HUES48 (cell line): ENCODE measurements at regions not wholly inside any gene's neighbourhood (a gene's known extent, or its start where the extent isn't known, plus 50 kb on each side); places are given as distances from the start of the nearest gene placed in this dataset.
"Not testable (repeated sequence)": the region's sequence is repeated elsewhere in the genome, so short reads cannot be mapped to it uniquely, and the experiment has no call there.

Source experiments
- H3K27ac ChIP-seq: one replicate; pipeline ENCODE4 v1.7.0; 2013; ENCODE audit warnings: low read depth, low read length, inconsistent platforms
- H3K27me3 ChIP-seq: 2 replicates; pipeline ENCODE4 v1.6.1; 2013; ENCODE audit warnings: mild to moderate bottlenecking, low read length; ENCODE audit not compliant: control insufficient read depth, insufficient read depth
- H3K36me3 ChIP-seq: 2 replicates; pipeline ENCODE4 v1.6.1; 2013; ENCODE audit warnings: low read length; ENCODE audit not compliant: control insufficient read depth, insufficient read depth
- H3K4me1 ChIP-seq: 2 replicates; pipeline ENCODE4 v1.6.1; 2013; ENCODE audit warnings: mild to moderate bottlenecking, low read length; ENCODE audit not compliant: control insufficient read depth, insufficient read depth
- H3K4me3 ChIP-seq: 2 replicates; pipeline ENCODE4 v1.5.1; 2013; ENCODE audit warnings: mild to moderate bottlenecking, low read depth, low read length
- H3K9ac ChIP-seq: 2 replicates; pipeline ENCODE4 v1.6.1; 2013; ENCODE audit warnings: mild to moderate bottlenecking, low read depth, low read length, moderate library complexity
- H3K9me3 ChIP-seq: 2 replicates; pipeline ENCODE4 v1.6.1; 2013; ENCODE audit warnings: low read length; ENCODE audit not compliant: control insufficient read depth, insufficient read depth

DNA sequence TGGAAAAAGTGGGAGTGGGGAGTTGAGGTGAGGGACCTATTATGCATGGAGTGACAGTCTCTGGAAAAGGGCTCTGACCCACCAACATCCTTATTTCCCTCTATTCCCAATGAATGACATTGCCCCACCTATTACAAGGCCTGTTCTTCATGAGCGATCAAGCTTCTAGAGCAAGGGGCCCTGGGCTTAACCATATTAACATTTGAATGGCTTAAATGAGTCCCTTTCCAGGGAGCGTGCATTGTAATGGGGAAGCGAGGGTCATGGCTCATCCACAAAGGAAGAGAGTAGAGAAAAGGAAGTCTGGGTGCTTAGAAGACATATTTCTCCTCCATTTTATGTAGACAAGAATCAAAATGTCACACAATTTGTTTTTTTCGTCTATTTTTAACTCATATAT lies 255.5 kb downstream of the CAAP1 start:
- Histone ChIP-seq H3K9me3 (no peaks in the 10 kb centered on the region), H3K36me3 (no peaks in the 10 kb centered on the region), H3K9ac (no peak overlapping the region), H3K27ac (peak overlapping the region; percentile 43), H3K4me3 (no peak overlapping the region), H3K27me3 (peaks cover 10% of the 10 kb centered on the region), H3K4me1 (peaks cover 17% of the 10 kb centered on the region)

DNA sequence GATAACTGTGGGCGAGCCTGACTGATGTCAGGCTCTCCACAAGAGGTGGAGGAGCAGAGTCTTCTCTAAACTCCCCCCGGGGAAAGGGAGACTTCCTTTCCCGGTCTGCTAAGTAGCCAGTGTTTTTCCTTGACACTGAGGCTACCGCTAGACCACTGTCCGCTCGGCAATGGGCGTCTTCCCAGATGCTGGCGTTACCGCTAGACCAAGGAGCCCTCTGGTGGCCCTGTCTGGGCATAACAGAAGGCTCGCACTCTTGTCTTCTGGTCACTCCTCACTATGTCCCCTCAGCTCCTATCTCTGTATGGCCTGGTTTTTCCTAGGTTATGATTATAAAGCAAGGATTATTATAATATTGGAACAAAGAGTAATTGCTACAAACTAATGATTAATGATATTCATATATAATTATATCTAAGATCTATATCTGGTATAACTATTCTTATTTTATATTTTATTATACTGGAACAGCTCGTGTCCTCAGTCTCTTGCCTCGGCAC lies 278.7 kb downstream of the CAAP1 start:
- H3K4me1 ChIP-seq, H3K9ac ChIP-seq, H3K27me3 ChIP-seq, H3K9me3 ChIP-seq, H3K27ac ChIP-seq, H3K4me3 ChIP-seq, H3K36me3 ChIP-seq: not testable (repeated sequence)

DNA sequence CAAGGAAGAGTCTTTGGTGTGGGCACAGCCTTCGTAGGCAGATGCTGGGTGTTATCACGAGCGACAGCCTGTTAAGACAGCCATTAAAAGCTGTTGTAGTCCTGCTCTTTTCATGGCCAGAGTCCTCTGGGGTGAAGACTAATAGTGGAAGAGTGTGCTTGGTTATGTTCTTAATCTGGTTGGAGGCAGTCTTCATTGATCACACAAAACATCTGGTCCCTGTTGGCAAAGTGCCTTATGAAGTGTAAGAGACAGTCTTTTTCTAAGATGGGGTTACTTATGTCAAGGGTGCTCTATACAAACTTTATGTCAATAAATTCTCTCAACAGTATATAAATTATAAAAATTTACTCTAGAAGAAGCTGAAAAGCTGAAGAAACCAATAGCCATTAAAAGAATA lies 280.4 kb downstream of the CAAP1 start:
- Histone ChIP-seq H3K9ac (no peak overlapping the region), H3K36me3 (no peaks in the 10 kb centered on the region), H3K27ac (no peak overlapping the region), H3K9me3 (no peaks in the 10 kb centered on the region), H3K4me3 (no peak overlapping the region), H3K4me1 (no peaks in the 10 kb centered on the region), H3K27me3 (no peaks in the 10 kb centered on the region)

DNA sequence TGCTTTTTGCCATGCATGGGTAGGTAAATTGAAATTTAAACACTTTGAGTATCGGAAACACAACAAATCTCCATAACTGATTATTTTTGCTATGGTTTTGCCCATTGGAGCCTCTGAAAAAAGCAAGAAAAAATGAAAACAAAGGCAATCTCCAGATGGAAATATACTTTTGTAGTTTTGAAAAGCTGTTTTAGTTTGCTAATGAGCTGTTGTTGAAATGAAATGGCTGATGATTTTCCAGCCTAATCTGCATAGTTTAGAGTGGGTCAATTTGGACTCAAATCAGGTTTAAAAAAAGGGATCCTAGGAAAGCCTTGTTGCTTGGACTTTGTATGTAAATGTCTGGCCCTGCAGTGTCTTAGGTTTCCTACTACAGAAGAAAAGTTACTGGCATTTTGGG lies 285.8 kb downstream of the CAAP1 start:
- no peak overlapping the region for H3K9ac ChIP-seq
- no peaks in the 10 kb centered on the region for H3K36me3 ChIP-seq
- no peaks in the 10 kb centered on the region for H3K27me3 ChIP-seq
- H3K4me3 ChIP-seq, result no peak overlapping the region
- peaks cover 22% of the 10 kb centered on the region for H3K4me1 ChIP-seq
- no peak overlapping the region for H3K27ac ChIP-seq
- no peaks in the 10 kb centered on the region for H3K9me3 ChIP-seq

DNA sequence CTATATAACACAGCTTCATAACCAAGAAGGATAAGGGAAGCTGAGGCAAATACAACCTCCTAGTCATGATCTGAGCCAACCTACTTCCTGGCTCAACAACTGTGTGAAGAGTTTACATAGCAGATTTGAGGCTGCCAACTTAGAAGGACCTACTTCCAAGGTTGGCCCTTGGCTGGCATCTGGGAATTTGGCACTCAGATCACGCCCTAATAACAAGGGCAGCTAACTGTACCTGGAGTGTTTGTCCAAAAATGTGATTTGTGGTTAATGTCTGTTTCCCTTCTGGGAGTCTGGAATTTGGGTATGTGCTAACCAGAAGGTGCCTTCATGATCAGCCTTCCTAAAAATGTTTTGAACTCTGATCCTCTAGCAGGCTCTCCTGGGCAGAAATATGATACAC lies 287.2 kb downstream of the CAAP1 start:
- no peak overlapping the region for H3K4me3 ChIP-seq
- H3K27ac ChIP-seq, result no peak overlapping the region
- H3K9ac ChIP-seq, result no peak overlapping the region
- H3K27me3 ChIP-seq, result no peaks in the 10 kb centered on the region
- no peaks in the 10 kb centered on the region for H3K36me3 ChIP-seq
- H3K9me3 ChIP-seq, result no peaks in the 10 kb centered on the region
- H3K4me1 ChIP-seq, result peaks cover 22% of the 10 kb centered on the region

DNA sequence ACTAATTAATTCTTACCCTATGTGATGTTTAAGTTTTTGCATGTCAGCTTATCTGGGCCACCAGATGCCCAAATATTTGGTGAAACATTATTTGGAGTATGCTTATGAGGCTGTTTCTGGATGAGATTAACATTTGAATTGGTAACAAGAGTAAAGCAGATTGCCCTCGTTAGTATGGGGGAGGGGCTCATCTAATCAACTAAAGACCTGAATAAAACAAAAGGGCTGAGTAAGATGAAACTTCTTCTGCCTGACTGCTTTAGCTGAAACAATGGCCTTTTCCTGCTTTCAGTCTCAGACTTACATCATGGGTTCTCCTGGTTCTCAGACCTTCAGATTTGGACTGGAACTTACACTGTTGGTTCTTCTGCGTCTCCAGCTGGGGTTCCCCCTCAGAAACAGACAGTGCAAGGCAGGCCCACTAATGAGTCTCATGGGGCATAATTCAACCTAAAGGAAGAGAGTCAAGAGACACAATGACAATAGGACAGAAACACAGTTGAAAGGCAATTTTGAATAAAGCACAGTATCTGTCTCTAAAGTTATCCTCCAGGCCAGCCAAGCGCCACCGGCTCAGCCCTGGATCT lies 288.4 kb downstream of the CAAP1 start:
- H3K27ac ChIP-seq, result peak overlapping the region; percentile 7
- H3K36me3 ChIP-seq, result no peaks in the 10 kb centered on the region
- 0 out of 2 replicates have a peak overlapping the region, but pooled peaks have one; percentile 2 for H3K4me3 ChIP-seq
- H3K9ac ChIP-seq, result no peak overlapping the region
- no peaks in the 10 kb centered on the region for H3K27me3 ChIP-seq
- peaks cover 22% of the 10 kb centered on the region for H3K4me1 ChIP-seq
- no peaks in the 10 kb centered on the region for H3K9me3 ChIP-seq

DNA sequence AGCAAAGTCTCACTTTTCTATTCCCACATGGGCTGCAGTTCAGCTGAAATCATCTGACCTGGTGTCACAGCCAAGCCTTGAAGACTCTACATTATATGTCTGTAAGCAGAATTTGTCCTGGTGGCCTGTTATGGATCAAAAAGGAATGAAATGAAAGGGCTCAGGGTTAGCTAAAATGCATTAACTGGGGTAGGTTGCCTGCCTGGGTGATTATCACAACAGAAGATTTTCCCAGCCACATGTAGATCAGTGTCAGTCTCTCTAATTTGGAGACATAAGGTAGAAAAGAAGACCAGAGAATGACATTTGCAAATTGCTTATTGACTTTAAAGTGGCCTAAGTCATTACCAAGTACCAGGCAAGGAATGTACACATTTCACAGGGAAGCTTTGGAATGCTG lies 289.0 kb downstream of the CAAP1 start:
- H3K4me3 ChIP-seq, result no peak overlapping the region
- no peak overlapping the region for H3K27ac ChIP-seq
- no peak overlapping the region for H3K9ac ChIP-seq
- no peaks in the 10 kb centered on the region for H3K27me3 ChIP-seq
- H3K4me1 ChIP-seq, result peaks cover 22% of the 10 kb centered on the region
- no peaks in the 10 kb centered on the region for H3K36me3 ChIP-seq
- no peaks in the 10 kb centered on the region for H3K9me3 ChIP-seq

DNA sequence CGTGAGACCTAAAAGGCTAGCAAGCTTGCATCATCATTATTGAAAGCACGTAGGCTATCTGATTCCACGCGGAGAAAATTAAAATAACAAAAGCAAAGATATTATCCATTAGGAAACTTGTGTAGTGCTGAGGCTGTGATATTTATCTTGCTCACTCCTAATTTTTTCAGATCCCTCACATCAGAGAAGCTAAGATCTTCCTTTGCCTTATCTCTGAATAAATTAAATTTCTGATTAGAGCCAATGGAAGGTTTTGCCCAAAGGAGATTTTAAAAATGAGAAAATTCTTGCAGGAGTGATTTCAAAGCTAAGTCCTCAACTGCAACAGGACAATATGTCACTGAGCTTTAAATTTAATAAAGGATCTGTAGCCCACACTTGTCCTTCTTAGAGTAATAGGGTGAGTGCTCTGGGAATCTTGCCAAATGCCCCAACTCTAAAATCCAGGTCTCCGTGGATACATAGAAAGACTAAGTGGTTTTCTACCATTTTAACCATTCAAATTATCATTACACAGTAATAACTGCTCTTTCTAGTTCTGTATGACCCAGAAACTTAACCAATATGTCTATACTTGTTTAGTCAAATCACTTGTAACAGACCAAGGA lies 295.0 kb downstream of the CAAP1 start:
- no peaks in the 10 kb centered on the region for H3K36me3 ChIP-seq
- H3K27me3 ChIP-seq, result no peaks in the 10 kb centered on the region
- peaks cover under 1% of the 10 kb centered on the region; the same call in 1 of the 2 replicates for H3K4me1 ChIP-seq
- no peak overlapping the region for H3K27ac ChIP-seq
- H3K4me3 ChIP-seq, result no peak overlapping the region
- no peaks in the 10 kb centered on the region for H3K9me3 ChIP-seq
- H3K9ac ChIP-seq, result no peak overlapping the region

DNA sequence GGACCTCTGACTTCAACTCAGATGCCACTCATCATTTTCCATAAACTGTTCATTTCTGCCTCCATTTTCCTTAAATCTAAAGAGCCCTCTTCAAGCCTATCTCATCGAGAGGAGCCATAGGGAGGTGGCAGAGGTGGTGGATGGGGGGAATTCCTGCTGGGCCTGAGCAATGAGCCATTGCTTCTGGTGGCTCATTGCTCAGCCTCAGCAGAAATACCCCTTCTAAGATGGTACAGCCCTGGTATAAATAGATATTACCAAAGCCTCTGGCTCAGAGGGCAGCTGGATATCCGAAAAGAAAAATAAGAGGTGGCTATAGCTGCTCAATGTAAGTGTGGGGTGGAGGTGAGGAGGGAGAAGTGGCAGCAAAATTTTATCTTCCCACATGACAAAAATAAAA lies 313.5 kb downstream of the CAAP1 start:
- Histone ChIP-seq H3K27me3 (no peaks in the 10 kb centered on the region), H3K36me3 (no peaks in the 10 kb centered on the region), H3K9ac (no peak overlapping the region), H3K27ac (no peak overlapping the region), H3K9me3 (no peaks in the 10 kb centered on the region), H3K4me3 (no peak overlapping the region), H3K4me1 (no peaks in the 10 kb centered on the region)

DNA sequence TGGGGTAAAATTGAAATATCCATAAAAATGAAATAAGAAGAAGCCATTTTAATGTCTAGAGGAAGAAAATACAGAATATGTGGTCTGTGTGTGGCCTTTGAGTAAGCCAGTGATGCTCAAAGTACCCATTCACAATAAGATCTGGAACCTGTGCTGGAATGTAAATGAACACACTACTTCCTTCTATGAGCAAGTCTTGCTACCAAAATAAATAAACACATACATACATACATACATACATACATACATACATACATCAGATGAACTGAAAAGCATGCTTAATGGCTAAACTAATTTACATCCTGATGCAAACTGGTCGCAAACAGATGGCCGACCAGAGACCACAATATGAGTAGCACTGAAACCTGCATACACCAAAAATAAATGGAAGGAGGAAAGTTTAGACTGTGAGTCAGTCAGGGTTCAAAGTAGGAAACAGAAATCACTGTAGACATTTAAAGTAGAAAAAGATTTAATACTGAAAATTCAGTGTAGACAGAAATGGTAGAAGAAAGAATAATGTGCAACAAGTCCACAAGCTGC lies 317.6 kb downstream of the CAAP1 start:
- no peak overlapping the region for H3K27ac ChIP-seq
- H3K9me3 ChIP-seq, result no peaks in the 10 kb centered on the region
- no peaks in the 10 kb centered on the region for H3K4me1 ChIP-seq
- H3K36me3 ChIP-seq, result no peaks in the 10 kb centered on the region
- no peak overlapping the region for H3K9ac ChIP-seq
- H3K4me3 ChIP-seq, result no peak overlapping the region
- no peaks in the 10 kb centered on the region for H3K27me3 ChIP-seq

DNA sequence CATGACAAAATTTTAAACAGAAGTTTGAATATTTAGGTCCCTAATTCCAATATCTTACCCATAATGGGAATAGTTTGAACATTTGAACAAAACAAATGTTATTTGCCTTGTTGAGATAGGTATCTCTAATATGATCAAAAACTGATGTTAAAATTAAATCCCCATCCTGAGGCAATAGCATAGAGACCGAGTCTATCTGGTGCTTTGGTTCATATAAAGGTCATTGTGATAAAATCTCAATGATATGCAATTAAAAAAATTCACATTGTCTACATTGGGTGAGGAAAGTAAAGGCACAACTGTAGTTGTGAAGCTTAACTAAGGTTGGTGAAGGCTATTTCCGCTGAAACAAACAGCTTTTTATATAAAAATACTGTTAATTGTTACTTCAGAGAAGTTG lies 318.3 kb downstream of the CAAP1 start:
- no peaks in the 10 kb centered on the region for H3K27me3 ChIP-seq
- H3K9me3 ChIP-seq, result no peaks in the 10 kb centered on the region
- H3K36me3 ChIP-seq, result no peaks in the 10 kb centered on the region
- H3K4me3 ChIP-seq, result no peak overlapping the region
- no peaks in the 10 kb centered on the region for H3K4me1 ChIP-seq
- no peak overlapping the region for H3K9ac ChIP-seq
- H3K27ac ChIP-seq, result no peak overlapping the region
